ENCODE measurements at regions not wholly inside any gene's neighbourhood (a gene's known extent, or its start where the extent isn't known, plus 50 kb on each side); places are given as distances from the start of the nearest gene placed in this dataset.

- DNase-seq (ENCODE audit: low read depth in 6 of 9, low spot score in 9 of 9), result no peak
- Histone ChIP-seq H3K9me3 (ENCODE audit: control insufficient read depth in 2 of 2, insufficient read depth in 1 of 2, low read length in 1 of 2) (no peaks in the 10 kb centered on the region), H3K27ac (ENCODE audit: low read depth in 1 of 2, low read length in 1 of 2) (no peak overlapping the region), H3K4me1 (ENCODE audit: control insufficient read depth in 2 of 2, insufficient read depth in 2 of 2, low read length in 2 of 2) (no peaks in the 10 kb centered on the region), H3K36me3 (ENCODE audit: control insufficient read depth in 2 of 2, insufficient read depth in 2 of 2, low read length in 1 of 2) (no peaks in the 10 kb centered on the region), H3K4me3 (ENCODE audit: low read length in 2 of 2) (no peak overlapping the region), H3K27me3 (ENCODE audit: control insufficient read depth in 2 of 2, insufficient read depth in 1 of 2, low read length in 1 of 2) (no peaks in the 10 kb centered on the region)
- 58% methylated on average over 3 of the region's 3 CpGs for WGBS
These were observed 50.5 kb upstream of the FOXP2 start for GRCh38 chr7:114364151-114364550.

DNA sequence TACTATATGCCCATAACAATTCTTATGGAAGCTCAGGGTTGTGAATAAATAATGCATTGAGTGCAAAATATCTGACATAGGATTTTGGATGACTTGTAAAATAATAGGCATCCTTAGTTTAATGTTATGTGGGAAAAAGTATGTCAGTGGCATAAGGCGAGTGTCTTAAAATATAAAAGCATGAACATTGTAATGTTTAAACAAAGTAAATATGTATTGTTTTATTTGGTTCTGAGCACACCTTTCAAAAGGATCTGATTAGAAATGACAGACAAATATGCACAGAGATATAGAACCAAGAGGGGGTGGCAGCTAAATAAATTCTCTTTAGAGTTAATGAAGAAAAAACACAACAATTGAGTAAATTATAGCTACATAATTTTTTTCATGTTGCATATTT is 51.3 kb upstream of the FOXP2 start:
- no peak overlapping the region for H3K27ac ChIP-seq (ENCODE audit: low read depth in 1 of 2, low read length in 1 of 2)
- H3K27me3 ChIP-seq (ENCODE audit: control insufficient read depth in 2 of 2, insufficient read depth in 1 of 2, low read length in 1 of 2), result no peaks in the 10 kb centered on the region
- no peaks in the 10 kb centered on the region for H3K9me3 ChIP-seq (ENCODE audit: control insufficient read depth in 2 of 2, insufficient read depth in 1 of 2, low read length in 1 of 2)
- no peaks in the 10 kb centered on the region for H3K36me3 ChIP-seq (ENCODE audit: control insufficient read depth in 2 of 2, insufficient read depth in 2 of 2, low read length in 1 of 2)
- DNase-seq (ENCODE audit: low read depth in 6 of 9, low spot score in 9 of 9), result no peak
- H3K4me1 ChIP-seq (ENCODE audit: control insufficient read depth in 2 of 2, insufficient read depth in 2 of 2, low read length in 2 of 2), result no peaks in the 10 kb centered on the region
- no peak overlapping the region for H3K4me3 ChIP-seq (ENCODE audit: low read length in 2 of 2)
- 95% methylated on average over 1 of the region's 1 CpG for WGBS

DNA sequence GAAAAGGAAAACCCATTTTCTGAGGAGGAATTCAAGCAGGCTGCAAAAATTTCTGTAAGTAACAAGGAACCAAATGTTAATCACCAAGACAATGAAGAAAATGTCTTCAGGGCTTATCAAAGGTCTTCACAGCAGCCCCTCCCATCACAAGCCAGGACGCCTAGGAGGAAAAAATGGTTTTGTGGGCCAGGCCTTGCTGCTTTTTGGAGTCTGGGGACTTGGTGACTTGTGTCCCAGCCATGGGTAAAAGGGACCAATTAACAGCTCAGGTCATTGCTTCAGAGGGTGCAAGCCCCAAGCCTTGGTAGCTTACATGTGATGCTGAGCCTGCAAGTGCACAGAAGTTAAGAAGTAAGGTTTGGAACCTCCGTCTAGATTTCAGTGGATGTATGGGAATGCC is 55.7 kb upstream of the FOXP2 start:
- no peak overlapping the region for H3K27ac ChIP-seq (ENCODE audit: low read depth in 1 of 2, low read length in 1 of 2)
- H3K36me3 ChIP-seq (ENCODE audit: control insufficient read depth in 2 of 2, insufficient read depth in 2 of 2, low read length in 1 of 2), result no peaks in the 10 kb centered on the region
- H3K4me1 ChIP-seq (ENCODE audit: control insufficient read depth in 2 of 2, insufficient read depth in 2 of 2, low read length in 2 of 2), result no peaks in the 10 kb centered on the region
- no peaks in the 10 kb centered on the region for H3K27me3 ChIP-seq (ENCODE audit: control insufficient read depth in 2 of 2, insufficient read depth in 1 of 2, low read length in 1 of 2)
- 98% methylated on average over 2 of the region's 2 CpGs for WGBS
- no peak for DNase-seq (ENCODE audit: low read depth in 6 of 9, low spot score in 9 of 9)
- H3K9me3 ChIP-seq (ENCODE audit: control insufficient read depth in 2 of 2, insufficient read depth in 1 of 2, low read length in 1 of 2), result no peaks in the 10 kb centered on the region
- no peak overlapping the region for H3K4me3 ChIP-seq (ENCODE audit: low read length in 2 of 2)

DNA sequence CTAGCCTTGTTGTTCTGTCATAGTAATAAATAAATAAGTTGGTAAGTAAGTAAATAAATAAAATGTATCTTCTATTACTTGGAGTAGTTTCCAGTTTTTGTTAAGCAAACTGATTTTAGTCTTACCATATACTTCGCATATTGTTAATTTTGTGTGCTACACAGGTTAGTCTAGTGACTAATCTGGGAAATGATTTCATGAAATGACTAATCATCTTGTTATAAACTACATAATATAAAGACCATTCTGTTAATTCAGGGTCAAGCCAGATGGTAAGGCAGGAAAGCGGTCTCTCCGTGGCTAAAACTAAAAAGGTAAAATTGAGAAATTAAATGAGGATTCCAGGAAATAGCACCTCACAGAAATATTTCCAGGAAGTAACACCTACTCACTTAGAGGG is 58.5 kb upstream of the FOXP2 start:
- WGBS, result 95% methylated on average over 3 of the region's 3 CpGs
- H3K4me1 ChIP-seq (ENCODE audit: control insufficient read depth in 2 of 2, insufficient read depth in 2 of 2, low read length in 2 of 2), result no peaks in the 10 kb centered on the region
- no peaks in the 10 kb centered on the region for H3K9me3 ChIP-seq (ENCODE audit: control insufficient read depth in 2 of 2, insufficient read depth in 1 of 2, low read length in 1 of 2)
- H3K27me3 ChIP-seq (ENCODE audit: control insufficient read depth in 2 of 2, insufficient read depth in 1 of 2, low read length in 1 of 2), result no peaks in the 10 kb centered on the region
- H3K36me3 ChIP-seq (ENCODE audit: control insufficient read depth in 2 of 2, insufficient read depth in 2 of 2, low read length in 1 of 2), result no peaks in the 10 kb centered on the region
- DNase-seq (ENCODE audit: low read depth in 6 of 9, low spot score in 9 of 9), result no peak
- H3K4me3 ChIP-seq (ENCODE audit: low read length in 2 of 2), result no peak overlapping the region
- no peak overlapping the region for H3K27ac ChIP-seq (ENCODE audit: low read depth in 1 of 2, low read length in 1 of 2)

DNA sequence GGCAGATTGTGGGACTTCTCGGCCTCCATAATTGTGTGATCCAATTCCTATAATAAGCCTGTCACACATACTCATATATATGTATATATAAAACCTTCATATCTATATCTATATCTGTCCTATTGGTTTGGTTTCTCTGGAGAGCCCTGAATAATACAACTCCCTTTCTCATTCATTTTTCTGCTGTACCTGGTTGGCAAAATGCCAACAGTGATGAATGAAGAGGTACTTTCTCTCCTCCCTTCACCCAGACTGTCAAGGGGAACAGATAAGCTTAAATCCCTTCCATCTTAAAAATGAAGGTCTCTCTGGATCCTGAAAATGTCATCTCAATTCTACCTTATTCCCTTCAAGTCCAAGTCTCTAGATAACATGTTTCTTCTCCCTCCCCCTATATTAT is 60.3 kb upstream of the FOXP2 start:
- WGBS, result 94% methylated on average over 1 of the region's 1 CpG
- Histone ChIP-seq H3K27ac (ENCODE audit: low read depth in 1 of 2, low read length in 1 of 2) (no peak overlapping the region), H3K4me3 (ENCODE audit: low read length in 2 of 2) (no peak overlapping the region), H3K9me3 (ENCODE audit: control insufficient read depth in 2 of 2, insufficient read depth in 1 of 2, low read length in 1 of 2) (no peaks in the 10 kb centered on the region), H3K4me1 (ENCODE audit: control insufficient read depth in 2 of 2, insufficient read depth in 2 of 2, low read length in 2 of 2) (no peaks in the 10 kb centered on the region), H3K36me3 (ENCODE audit: control insufficient read depth in 2 of 2, insufficient read depth in 2 of 2, low read length in 1 of 2) (no peaks in the 10 kb centered on the region), H3K27me3 (ENCODE audit: control insufficient read depth in 2 of 2, insufficient read depth in 1 of 2, low read length in 1 of 2) (no peaks in the 10 kb centered on the region)
- DNase-seq (ENCODE audit: low read depth in 6 of 9, low spot score in 9 of 9), result no peak

GRCh38 chr7:114345494-114345893 is 69.1 kb upstream of the FOXP2 start:
- WGBS, result 52% methylated on average over 2 of the region's 2 CpGs
- Histone ChIP-seq H3K4me3 (ENCODE audit: low read length in 2 of 2) (no peak overlapping the region), H3K27me3 (ENCODE audit: control insufficient read depth in 2 of 2, insufficient read depth in 1 of 2, low read length in 1 of 2) (no peaks in the 10 kb centered on the region), H3K9me3 (ENCODE audit: control insufficient read depth in 2 of 2, insufficient read depth in 1 of 2, low read length in 1 of 2) (no peaks in the 10 kb centered on the region), H3K36me3 (ENCODE audit: control insufficient read depth in 2 of 2, insufficient read depth in 2 of 2, low read length in 1 of 2) (no peaks in the 10 kb centered on the region), H3K4me1 (ENCODE audit: control insufficient read depth in 2 of 2, insufficient read depth in 2 of 2, low read length in 2 of 2) (no peaks in the 10 kb centered on the region), H3K27ac (ENCODE audit: low read depth in 1 of 2, low read length in 1 of 2) (no peak overlapping the region)
- no peak for DNase-seq (ENCODE audit: low read depth in 6 of 9, low spot score in 9 of 9)

GRCh38 chr7:114343949-114344708 is 70.5 kb upstream of the FOXP2 start:
- 94% methylated on average over 9 of the region's 9 CpGs for WGBS
- Histone ChIP-seq H3K27me3 (ENCODE audit: control insufficient read depth in 2 of 2, insufficient read depth in 1 of 2, low read length in 1 of 2) (no peaks in the 10 kb centered on the region), H3K4me3 (ENCODE audit: low read length in 2 of 2) (no peak overlapping the region), H3K27ac (ENCODE audit: low read depth in 1 of 2, low read length in 1 of 2) (no peak overlapping the region), H3K36me3 (ENCODE audit: control insufficient read depth in 2 of 2, insufficient read depth in 2 of 2, low read length in 1 of 2) (no peaks in the 10 kb centered on the region), H3K4me1 (ENCODE audit: control insufficient read depth in 2 of 2, insufficient read depth in 2 of 2, low read length in 2 of 2) (no peaks in the 10 kb centered on the region), H3K9me3 (ENCODE audit: control insufficient read depth in 2 of 2, insufficient read depth in 1 of 2, low read length in 1 of 2) (no peaks in the 10 kb centered on the region)
- DNase-seq (ENCODE audit: low read depth in 6 of 9, low spot score in 9 of 9), result no peak

- WGBS, result 89% methylated on average over 1 of the region's 1 CpG
- H3K27me3 ChIP-seq (ENCODE audit: control insufficient read depth in 2 of 2, insufficient read depth in 1 of 2, low read length in 1 of 2), result no peaks in the 10 kb centered on the region
- no peak for DNase-seq (ENCODE audit: low read depth in 6 of 9, low spot score in 9 of 9)
These were observed 72.0 kb upstream of the FOXP2 start for GRCh38 chr7:114342431-114343179.

GRCh38 chr7:114341648-114342047 is 73.0 kb upstream of the FOXP2 start:
- H3K4me1 ChIP-seq (ENCODE audit: control insufficient read depth in 2 of 2, insufficient read depth in 2 of 2, low read length in 2 of 2), result no peaks in the 10 kb centered on the region
- no peaks in the 10 kb centered on the region for H3K9me3 ChIP-seq (ENCODE audit: control insufficient read depth in 2 of 2, insufficient read depth in 1 of 2, low read length in 1 of 2)
- DNase-seq (ENCODE audit: low read depth in 6 of 9, low spot score in 9 of 9), result no peak
- no peak overlapping the region for H3K27ac ChIP-seq (ENCODE audit: low read depth in 1 of 2, low read length in 1 of 2)
- no peak overlapping the region for H3K4me3 ChIP-seq (ENCODE audit: low read length in 2 of 2)
- no peaks in the 10 kb centered on the region for H3K27me3 ChIP-seq (ENCODE audit: control insufficient read depth in 2 of 2, insufficient read depth in 1 of 2, low read length in 1 of 2)
- 87% methylated on average over 3 of the region's 3 CpGs for WGBS
- H3K36me3 ChIP-seq (ENCODE audit: control insufficient read depth in 2 of 2, insufficient read depth in 2 of 2, low read length in 1 of 2), result no peaks in the 10 kb centered on the region

More at GRCh38 chr7:114342431-114343179, 72.0 kb upstream of the FOXP2 start:
- H3K4me3 ChIP-seq (ENCODE audit: low read length in 2 of 2), result no peak overlapping the region
- H3K36me3 ChIP-seq (ENCODE audit: control insufficient read depth in 2 of 2, insufficient read depth in 2 of 2, low read length in 1 of 2), result no peaks in the 10 kb centered on the region
- H3K27ac ChIP-seq (ENCODE audit: low read depth in 1 of 2, low read length in 1 of 2), result no peak overlapping the region
- H3K4me1 ChIP-seq (ENCODE audit: control insufficient read depth in 2 of 2, insufficient read depth in 2 of 2, low read length in 2 of 2), result no peaks in the 10 kb centered on the region
- no peaks in the 10 kb centered on the region for H3K9me3 ChIP-seq (ENCODE audit: control insufficient read depth in 2 of 2, insufficient read depth in 1 of 2, low read length in 1 of 2)
